IMR-90 (cell line): ENCODE measurements at regions not wholly inside any gene's neighbourhood (a gene's known extent, or its start where the extent isn't known, plus 50 kb on each side); places are given as distances from the start of the nearest gene placed in this dataset.

Source experiments
- ATAC-seq: fragments of 200-7000 bp; cut with Tn5 transposase; 2 replicates; pipeline ENCODE4 v1.9.1; 2020; ENCODE audit warnings: low read depth, mild to moderate bottlenecking, moderate library complexity
- BruUV-seq: library from RNA; stranded (reverse); fragments of 400-500 nt; replicated peaks from 2 replicates; lab custom pipeline; 2021; lab: Mats Ljungman, UMichigan
- CTCF ChIA-PET: fragments of 300-600 bp; formaldehyde crosslinking; extraction: SDS; loops from one replicate; lab custom pipeline; 2021; ENCODE audit warnings: antibody characterized with exemption; lab: Yijun Ruan, JAX
- POLR2A ChIA-PET: fragments of 300-600 bp; sonication (Branson Sonifier 250); formaldehyde crosslinking; loops from one replicate; lab custom pipeline; 2022; ENCODE audit warnings: antibody characterized with exemption; ENCODE audit not compliant: unreplicated experiment; lab: Charles Lee
- DNase-seq: peaks from one replicate; pipeline ENCODE4 v3.0.0; 2013
- H2AFZ ChIP-seq: replicated peaks from 2 replicates; pipeline ENCODE3; 2013; ENCODE audit warnings: low read length, mild to moderate bottlenecking; ENCODE audit not compliant: poor library complexity
- H2AK5ac ChIP-seq: 2 replicates; pipeline ENCODE4 v1.6.1; 2013; ENCODE audit warnings: low read depth, low read length, inconsistent platforms
- H2AK9ac ChIP-seq: replicated peaks from 2 replicates; pipeline ENCODE3; 2013; ENCODE audit warnings: mild to moderate bottlenecking, low read depth, low read length, moderate library complexity; ENCODE audit not compliant: poor library complexity
- H2BK120ac ChIP-seq: 2 replicates; pipeline ENCODE4 v1.6.1; 2013; ENCODE audit warnings: low read depth, low read length, inconsistent platforms
- H2BK15ac ChIP-seq: 3 replicates; pipeline ENCODE4 v1.6.1; 2013; ENCODE audit warnings: low read depth, low read length, inconsistent platforms
- H2BK20ac ChIP-seq: 2 replicates; pipeline ENCODE4 v1.6.1; 2013; ENCODE audit warnings: low read depth, mild to moderate bottlenecking, inconsistent platforms, low read length, moderate library complexity
- H2BK5ac ChIP-seq: 2 replicates; pipeline ENCODE4 v1.6.1; 2013; ENCODE audit warnings: mild to moderate bottlenecking, low read depth, low read length, inconsistent platforms; ENCODE audit not compliant: poor library complexity, severe bottlenecking
- H3K14ac ChIP-seq: replicated peaks from 2 replicates; pipeline ENCODE4 v1.6.1; 2013; ENCODE audit warnings: low read depth, low read length, inconsistent platforms
- H3K18ac ChIP-seq: 2 replicates; pipeline ENCODE4 v1.6.1; 2013; ENCODE audit warnings: low read depth, low read length, control low read depth
- H3K23ac ChIP-seq: 2 replicates; pipeline ENCODE4 v1.6.1; 2013; ENCODE audit warnings: low read depth, low read length, inconsistent platforms
- H3K27ac ChIP-seq: 2 replicates; pipeline ENCODE4 v1.5.1; 2013; ENCODE audit warnings: mild to moderate bottlenecking, control low read depth, low read length; ENCODE audit not compliant: insufficient read depth
- H3K27me3 ChIP-seq: 2 replicates; pipeline ENCODE4 v1.6.1; 2013; ENCODE audit warnings: low read length; ENCODE audit not compliant: control insufficient read depth, insufficient read depth
- H3K36me3 ChIP-seq: 2 replicates; pipeline ENCODE4 v1.6.1; 2013; ENCODE audit warnings: low read length, mixed read lengths; ENCODE audit not compliant: control insufficient read depth, insufficient read depth
- H3K4ac ChIP-seq: 2 replicates; pipeline ENCODE4 v1.6.1; 2013; ENCODE audit warnings: low read depth, low read length, inconsistent platforms
- H3K4me1 ChIP-seq: 2 replicates; pipeline ENCODE4 v1.6.1; 2013; ENCODE audit warnings: low read length, mixed read lengths; ENCODE audit not compliant: control insufficient read depth, insufficient read depth
- H3K4me2 ChIP-seq: 2 replicates; pipeline ENCODE4 v1.6.1; 2013; ENCODE audit warnings: low read depth, mild to moderate bottlenecking, control low read depth, low read length, moderate library complexity
- H3K4me3 ChIP-seq: 2 replicates; pipeline ENCODE4 v1.5.1; 2013; ENCODE audit warnings: low read depth, mild to moderate bottlenecking, control low read depth, low read length, moderate library complexity; ENCODE audit not compliant: insufficient read depth
- H3K56ac ChIP-seq: 2 replicates; pipeline ENCODE4 v1.6.1; 2013; ENCODE audit warnings: low read length, inconsistent platforms; ENCODE audit not compliant: insufficient read depth; ENCODE audit errors: extremely low read depth
- H3K79me1 ChIP-seq, 2 experiments: 2 replicates each; pipeline ENCODE4 v1.6.1; 2013; ENCODE audit warnings: low read length in 2 of 2, inconsistent platforms in 1 of 2, low read depth in 1 of 2
- H3K9ac ChIP-seq: 2 replicates; pipeline ENCODE4 v1.6.1; 2013; ENCODE audit warnings: low read depth, low read length, control low read depth
- H3K9me1 ChIP-seq: 2 replicates; pipeline ENCODE4 v1.6.1; 2013; ENCODE audit warnings: low read length, inconsistent platforms; ENCODE audit not compliant: insufficient read depth
- H3K9me3 ChIP-seq: 2 replicates; pipeline ENCODE4 v1.6.1; 2013; ENCODE audit warnings: low read length; ENCODE audit not compliant: control insufficient read depth, insufficient read depth
- H4K20me1 ChIP-seq: 2 replicates; pipeline ENCODE4 v1.6.1; 2013; ENCODE audit warnings: low read length, inconsistent platforms; ENCODE audit not compliant: insufficient read depth
- H4K5ac ChIP-seq: 2 replicates; pipeline ENCODE4 v1.6.1; 2013; ENCODE audit warnings: mild to moderate bottlenecking, low read depth, low read length, control low read depth
- H4K8ac ChIP-seq, 2 experiments: 2 replicates each; pipeline ENCODE4 v1.6.1; 2013; ENCODE audit warnings: low read depth in 2 of 2, low read length in 2 of 2, control low read depth in 1 of 2, inconsistent platforms in 1 of 2
- H4K91ac ChIP-seq: 2 replicates; pipeline ENCODE4 v1.6.1; 2013; ENCODE audit warnings: low read depth, low read length, inconsistent platforms; ENCODE audit not compliant: insufficient read depth
- CEBPB ChIP-seq: IDR thresholded peaks from 2 replicates; pipeline ENCODE4 v1.6.1; 2012; ENCODE audit warnings: low read depth, low read length, improper control_type of control experiment
- POLR2A ChIP-seq: IDR thresholded peaks from 2 replicates; pipeline ENCODE4 v1.6.1; 2012; ENCODE audit warnings: mild to moderate bottlenecking, low read depth, low read length
- RAD21 ChIP-seq: IDR thresholded peaks from 2 replicates; pipeline ENCODE4 v1.6.1; 2012; ENCODE audit warnings: low read length, improper control_type of control experiment
- RFX5 ChIP-seq: IDR thresholded peaks from 2 replicates; pipeline ENCODE4 v1.8.0; 2012; ENCODE audit warnings: low read depth, mild to moderate bottlenecking, low read length, moderate library complexity
- SMC3 ChIP-seq: fragments of 150-350 bp; IDR thresholded peaks from 2 replicates; pipeline ENCODE4 v1.6.1; 2016; ENCODE audit warnings: low read depth, mild to moderate bottlenecking, antibody characterized with exemption, low read length, moderate library complexity
- WGBS, 2 experiments: methylation state at CpG; one replicate each; pipeline versions ENCODE4 v1.1.5 to v1.1.7; 2013; ENCODE audit warnings: missing lambda C conversion rate in 2 of 2; ENCODE audit not compliant: insufficient read length in 1 of 2; ENCODE audit errors: extremely low coverage in 2 of 2; 5-methylcytosine and 5-hydroxymethylcytosine counted together
- dilution Hi-C: fragments of 300-500 bp; cut with HindIII; formaldehyde crosslinking; loops from one replicate; pipeline ENCODE4 v1.14.3; 2018; ENCODE audit warnings: low sequenced_read_pairs; ENCODE audit not compliant: unreplicated experiment
- in situ Hi-C: fragments of 300-500 bp; cut with MboI; formaldehyde crosslinking; loops from 3 replicates; pipeline ENCODE4 v1.14.3; 2019; ENCODE audit warnings: low sequenced_read_pairs, inconsistent platforms, mixed read lengths
- intact Hi-C: fragments of 100-400 bp; cut with micrococcal nuclease; formaldehyde crosslinking; loops from 2 replicates; pipeline ENCODE4 v1.10.0; 2022
- TF ChIP-seq, protein P1 (sequence below): fragments of 150-350 bp; IDR thresholded peaks from 2 replicates; pipeline ENCODE4 v1.6.1; 2016; ENCODE audit warnings: low read depth, mild to moderate bottlenecking, low read length, moderate library complexity, borderline replicate concordance

DNA sequence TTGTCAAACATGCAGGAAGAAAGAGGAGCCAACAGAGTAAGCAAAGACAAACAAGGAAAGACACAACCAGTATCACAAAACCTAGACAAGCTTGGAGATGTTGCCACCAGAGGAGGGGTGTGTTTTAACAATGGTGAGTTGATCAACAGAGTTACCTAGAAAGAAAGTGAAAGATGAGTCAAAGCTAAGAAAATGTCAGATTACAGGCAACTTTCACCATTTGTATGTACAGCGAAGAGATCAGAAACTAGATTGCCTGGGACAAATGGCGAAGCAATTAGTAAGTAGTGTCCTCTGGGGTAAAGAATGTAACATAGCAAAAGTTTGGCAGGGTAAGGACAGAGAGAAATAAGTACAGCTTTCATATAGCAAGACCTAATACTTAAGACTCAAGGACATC, 51.6 kb upstream of the POU3F2 start:
- Histone ChIP-seq H3K4ac (no peak overlapping the region), H4K20me1 (no peaks in the 10 kb centered on the region), H2BK120ac (no peak overlapping the region), H2BK20ac (no peak overlapping the region), H4K5ac (no peak overlapping the region), H3K27ac (no peak overlapping the region), H2AK5ac (no peak overlapping the region), H2BK15ac (no peak overlapping the region), H4K91ac (no peak overlapping the region), H2AFZ (no peak overlapping the region), H4K8ac (no peak overlapping the region), H3K36me3 (no peaks in the 10 kb centered on the region), H3K23ac (no peak overlapping the region), H3K14ac (no peak overlapping the region), H3K4me2 (no peak overlapping the region), H3K4me3 (no peak overlapping the region), H3K9ac (no peak overlapping the region), H2AK9ac (no peak overlapping the region), H3K27me3 (no peaks in the 10 kb centered on the region), H3K18ac (no peak overlapping the region), H3K4me1 (no peaks in the 10 kb centered on the region), H3K79me1 (no peaks in the 10 kb centered on the region), H3K56ac (no peak overlapping the region), H3K9me3 (no peaks in the 10 kb centered on the region), H3K9me1 (no peaks in the 10 kb centered on the region), H2BK5ac (no peak overlapping the region)
- in situ Hi-C loops (no loop called here), dilution Hi-C loops (no loop called here), intact Hi-C loops (no loop called here)
- CTCF ChIA-PET, result no interaction called here
- no peak for ATAC-seq
- no peak for DNase-seq
- no TSS peak for BruUV-seq
- TF ChIP-seq RFX5 (no peak), CEBPB (no peak), POLR2A (no peak), SMC3 (no peak), RAD21 (no peak)
- TF ChIP-seq, protein P1, sequence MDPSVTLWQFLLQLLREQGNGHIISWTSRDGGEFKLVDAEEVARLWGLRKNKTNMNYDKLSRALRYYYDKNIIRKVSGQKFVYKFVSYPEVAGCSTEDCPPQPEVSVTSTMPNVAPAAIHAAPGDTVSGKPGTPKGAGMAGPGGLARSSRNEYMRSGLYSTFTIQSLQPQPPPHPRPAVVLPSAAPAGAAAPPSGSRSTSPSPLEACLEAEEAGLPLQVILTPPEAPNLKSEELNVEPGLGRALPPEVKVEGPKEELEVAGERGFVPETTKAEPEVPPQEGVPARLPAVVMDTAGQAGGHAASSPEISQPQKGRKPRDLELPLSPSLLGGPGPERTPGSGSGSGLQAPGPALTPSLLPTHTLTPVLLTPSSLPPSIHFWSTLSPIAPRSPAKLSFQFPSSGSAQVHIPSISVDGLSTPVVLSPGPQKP, result no peak
- POLR2A ChIA-PET, result no interaction called here
- no CpG with 5 or more reads among the region's 2 CpGs for WGBS, 2 experiments
